K562 (cell line): ENCODE measurements at regions not wholly inside any gene's neighbourhood (a gene's known extent, or its start where the extent isn't known, plus 50 kb on each side); places are given as distances from the start of the nearest gene placed in this dataset.

Source experiments
- ATAC-seq: fragments of 200-7000 bp; cut with Tn5 transposase; 3 replicates; pipeline ENCODE4 v1.9.1; 2020; ENCODE audit warnings: moderate library complexity
- BruUV-seq: library from RNA; stranded (reverse); fragments of 400-500 nt; replicated peaks from 2 replicates; lab custom pipeline; 2021; lab: Mats Ljungman, UMichigan
- CTCF ChIA-PET: fragments of 300-600 bp; formaldehyde crosslinking; extraction: SDS; loops from one replicate; lab custom pipeline; 2021; ENCODE audit warnings: low intra/inter-chr PET ratio; lab: Yijun Ruan, JAX
- POLR2A ChIA-PET: fragments of 300-600, 350-650 bp; sonication (Branson Sonifier 250); formaldehyde crosslinking; extraction: SDS; loops from one replicate; lab custom pipeline; 2021; ENCODE audit warnings: antibody characterized with exemption, inconsistent platforms; lab: Yijun Ruan, JAX
- DNase-seq, 4 experiments: peaks; one replicate each; pipeline versions ENCODE4 v3.0.0 to v3.0.0-alpha.2; 2011 to 2018; ENCODE audit warnings: low spot score in 3 of 4, mixed read lengths in 3 of 4; ENCODE audit errors: extremely low read depth in 1 of 4
- FAIRE-seq: peaks from 2 replicates; lab custom pipeline; 2011; peaks lifted over from hg19 to GRCh38; lab: Jason Lieb, UNC
- H2AFZ ChIP-seq: 2 replicates; pipeline ENCODE4 v1.6.0; 2011; ENCODE audit warnings: low read depth, low read length, control low read depth, inconsistent platforms
- H3K27ac ChIP-seq: fragments of 200-600 bp; 3 replicates; pipeline ENCODE4 v1.8.0; 2011; ENCODE audit warnings: low read depth, mild to moderate bottlenecking, control low read depth, inconsistent platforms, low read length, moderate library complexity, mixed read lengths; ENCODE audit errors: extremely low read depth
- H3K27me3 ChIP-seq, 2 experiments: fragments of 300-600 bp in 1 of 2; 2 replicates in 1 of 2; 3 replicates in 1 of 2; pipeline versions ENCODE4 v1.6.0 to v1.8.0; 2011; ENCODE audit warnings: inconsistent platforms in 2 of 2, low read length in 2 of 2, mild to moderate bottlenecking in 1 of 2, mixed read lengths in 1 of 2, moderate library complexity in 1 of 2; ENCODE audit not compliant: control insufficient read depth in 2 of 2, insufficient read depth in 2 of 2
- H3K36me3 ChIP-seq: fragments of 300-600 bp; 3 replicates; pipeline ENCODE4 v1.8.0; 2011; ENCODE audit warnings: mild to moderate bottlenecking, low read length, inconsistent platforms; ENCODE audit not compliant: control insufficient read depth, insufficient read depth
- H3K4me1 ChIP-seq, 2 experiments: fragments of 200-600 bp in 1 of 2; replicated peaks in 1 of 2; 2 replicates in 1 of 2; 3 replicates in 1 of 2; pipeline versions ENCODE4 v1.5.1 to v1.8.0; 2011; ENCODE audit warnings: inconsistent platforms in 2 of 2, low read length in 2 of 2, mild to moderate bottlenecking in 1 of 2, mixed read lengths in 1 of 2, moderate library complexity in 1 of 2; ENCODE audit not compliant: control insufficient read depth in 2 of 2, insufficient read depth in 2 of 2
- H3K4me2 ChIP-seq: 2 replicates; pipeline ENCODE4 v1.6.1; 2011; ENCODE audit warnings: low read length, control low read depth, inconsistent platforms, mixed read lengths; ENCODE audit not compliant: insufficient read depth
- H3K4me3 ChIP-seq: fragments of 200-600 bp; sonication (generic), shearing (Covaris generic); 2 replicates; pipeline ENCODE4 v1.5.1; 2016; ENCODE audit warnings: control low read depth, inconsistent platforms
- H3K79me2 ChIP-seq: fragments of 200-600 bp; 3 replicates; pipeline ENCODE4 v1.8.0; 2011; ENCODE audit warnings: low read length, inconsistent platforms; ENCODE audit not compliant: control insufficient read depth, insufficient read depth
- H3K9ac ChIP-seq, 2 experiments: 2 replicates each; pipeline versions ENCODE4 v1.6.0 to v1.6.1; 2011; ENCODE audit warnings: low read depth in 2 of 2, low read length in 2 of 2, control low read depth in 1 of 2, inconsistent platforms in 1 of 2, mild to moderate bottlenecking in 1 of 2, mixed read lengths in 1 of 2; ENCODE audit not compliant: insufficient read depth in 1 of 2
- H3K9me1 ChIP-seq: one replicate; pipeline ENCODE4 v1.6.0; 2011; ENCODE audit warnings: inconsistent platforms, mild to moderate bottlenecking, low read length, moderate library complexity; ENCODE audit not compliant: control insufficient read depth, insufficient read depth
- H3K9me3 ChIP-seq: replicated peaks from 2 replicates; pipeline ENCODE4 v1.5.1; 2011; ENCODE audit warnings: low read depth, low read length, inconsistent platforms; ENCODE audit not compliant: control insufficient read depth, insufficient read depth
- H4K20me1 ChIP-seq: replicated peaks from 2 replicates; pipeline ENCODE4 v1.6.1; 2011; ENCODE audit warnings: low read length, inconsistent platforms, mixed read lengths; ENCODE audit not compliant: control insufficient read depth, insufficient read depth
- BRF2 ChIP-seq: IDR thresholded peaks from 3 replicates; pipeline ENCODE4 v1.6.1; 2011; ENCODE audit warnings: borderline replicate concordance, mild to moderate bottlenecking; ENCODE audit not compliant: insufficient read length, insufficient read depth
- CSDE1 ChIP-seq, 2 experiments: fragments of 450-650 bp; IDR thresholded peaks; 2 replicates each; pipeline ENCODE4 v1.6.1; 2016; ENCODE audit warnings: mild to moderate bottlenecking in 1 of 2
- FOXK1 ChIP-seq: sonication (generic); formaldehyde crosslinking; IDR thresholded peaks from 2 replicates; pipeline ENCODE4 v1.8.0; 2022; ENCODE audit warnings: missing genetic modification reagents, mild to moderate bottlenecking, borderline replicate concordance
- FUS ChIP-seq: fragments of 200-400 bp; formaldehyde crosslinking; optimal IDR thresholded peaks from 2 replicates; pipeline ENCODE3; 2017; ENCODE audit warnings: low read depth, low read length
- HNRNPUL1 ChIP-seq: fragments of 200-400 bp; formaldehyde crosslinking; IDR thresholded peaks from 2 replicates; pipeline ENCODE4 v1.6.1; 2017; ENCODE audit warnings: low read length
- MAX ChIP-seq: sonication (generic); formaldehyde crosslinking; IDR thresholded peaks from 2 replicates; pipeline ENCODE4 v1.9.0; 2022; ENCODE audit warnings: mild to moderate bottlenecking, missing genetic modification reagents
- MTA3 ChIP-seq: fragments of 450-650 bp; formaldehyde crosslinking; IDR thresholded peaks from 2 replicates; pipeline ENCODE4 v1.6.1; 2017; ENCODE audit warnings: mild to moderate bottlenecking, borderline replicate concordance
- NCOR1 ChIP-seq: fragments of 450-650 bp; IDR thresholded peaks from 2 replicates; pipeline ENCODE4 v1.6.1; 2016; ENCODE audit warnings: mild to moderate bottlenecking, moderate library complexity
- NEUROD1 ChIP-seq: fragments of 150-350 bp; IDR thresholded peaks from 2 replicates; pipeline ENCODE4 v1.6.1; 2014; ENCODE audit warnings: borderline replicate concordance, low read length, low read depth; ENCODE audit not compliant: partially characterized antibody
- NR4A1 ChIP-seq, 2 experiments: fragments of 250-450 bp in 1 of 2; fragments of 450-650 bp in 1 of 2; sonication (Bioruptor Pico) in 1 of 2; IDR thresholded peaks; 2 replicates each; pipeline versions ENCODE4 v1.4.0 to v1.6.1; 2016 to 2020; ENCODE audit warnings: mild to moderate bottlenecking in 2 of 2, missing compliant biosample characterization in 1 of 2, missing genetic modification characterization in 1 of 2, moderate library complexity in 1 of 2
- TAF7 ChIP-seq: fragments of 450-650 bp; IDR thresholded peaks from 2 replicates; pipeline ENCODE4 v1.6.1; 2016; ENCODE audit warnings: missing genetic modification characterization, missing compliant biosample characterization
- XRCC4 ChIP-seq: IDR thresholded peaks from one replicate; pipeline ENCODE4 v1.6.1; 2011; ENCODE audit not compliant: insufficient read depth, insufficient read length; ENCODE audit errors: extremely low read depth
- ZC3H11A ChIP-seq: IDR thresholded peaks from 2 replicates; pipeline ENCODE4 v1.6.1; 2012; ENCODE audit warnings: low read depth, low read length, improper control_type of control experiment
- ZNF518B ChIP-seq: fragments of 250-450 bp; sonication (Bioruptor Pico); IDR thresholded peaks from 2 replicates; pipeline ENCODE4 v1.5.0; 2021; ENCODE audit warnings: mild to moderate bottlenecking, moderate library complexity
- ZNF57 ChIP-seq: fragments of 450-650 bp; formaldehyde crosslinking; IDR thresholded peaks from 2 replicates; pipeline ENCODE4 v1.4.0; 2020; ENCODE audit warnings: mild to moderate bottlenecking, moderate library complexity
- ZNF589 ChIP-seq: fragments of 200-800 bp; sonication (Bioruptor generic); IDR thresholded peaks from 2 replicates; pipeline ENCODE4 v1.6.1; 2016; ENCODE audit warnings: low read depth, missing genetic modification characterization, missing compliant biosample characterization
- WGBS: fragments of 100-300 bp; shearing (Covaris generic); methylation state at CpG from one replicate; pipeline ENCODE4 v1.1.6; 2016; ENCODE audit warnings: low coverage, mixed read lengths; ENCODE audit not compliant: insufficient coverage; ENCODE audit errors: missing lambda C conversion rate; 5-methylcytosine and 5-hydroxymethylcytosine counted together
- in situ Hi-C: fragments of 300-500 bp; cut with MboI; formaldehyde crosslinking; loops from 4 replicates; pipeline ENCODE4 v1.15.0; 2018; ENCODE audit warnings: inconsistent platforms, mixed read lengths
- intact Hi-C: fragments of 100-400 bp; cut with micrococcal nuclease; formaldehyde crosslinking; loops from 2 replicates; pipeline ENCODE4 v1.14.2; 2022

- POLR2A ChIA-PET = no interaction called here
- H3K9ac ChIP-seq = no peak overlapping the region
Measured at GRCh38 chr11:38038777-38039176, 1440.7 kb upstream of the RAG2 start.

More at GRCh38 chr11:38038777-38039176, 1440.7 kb upstream of the RAG2 start:
- BruUV-seq = no TSS peak
- FAIRE-seq (no peak), DNase-seq (no peak), ATAC-seq (no peak)
- Histone ChIP-seq H3K4me2 (no peak overlapping the region), H3K79me2 (no peaks in the 10 kb centered on the region), H2AFZ (no peak overlapping the region), H3K4me1 (no peaks in the 10 kb centered on the region), H3K9me3 (no peaks in the 10 kb centered on the region), H3K27me3 (no peaks in the 10 kb centered on the region), H3K36me3 (no peaks in the 10 kb centered on the region), H3K9me1 (no peaks in the 10 kb centered on the region), H4K20me1 (no peaks in the 10 kb centered on the region), H3K4me3 (no peak overlapping the region), H3K27ac (no peak overlapping the region)
- WGBS = 11% methylated on average over 2 of the region's 2 CpGs
- no peak for TF ChIP-seq ZC3H11A
- TF ChIP-seq NCOR1 = no peak
- no peak for TF ChIP-seq BRF2
- TF ChIP-seq MTA3 = no peak
- no peak for TF ChIP-seq XRCC4
- TF ChIP-seq ZNF518B (CRISPR knock-in tag) = no peak
- TF ChIP-seq FUS = no peak
- no peak for TF ChIP-seq CSDE1 (IDR thresholded peaks at IDR 0.05)
- no peak for TF ChIP-seq TAF7 (tag)
- TF ChIP-seq NEUROD1 = no peak
- no peak for TF ChIP-seq FOXK1 (CRISPR knock-in tag)
- TF ChIP-seq NR4A1 (CRISPR knock-in tag; IDR thresholded peaks at IDR 0.05) = no peak
- TF ChIP-seq NR4A1 (tag; IDR thresholded peaks at IDR 0.05) = no peak
- no peak for TF ChIP-seq HNRNPUL1
- no peak for TF ChIP-seq MAX
- TF ChIP-seq ZNF57 (CRISPR knock-in tag) = no peak
- TF ChIP-seq ZNF589 (CRISPR knock-in tag) = no peak
- in situ Hi-C loops (no loop called here), intact Hi-C loops (no loop called here)
- CTCF ChIA-PET = no interaction called here
